A549 (cell line): ENCODE measurements at regions not wholly inside any gene's neighbourhood (a gene's known extent, or its start where the extent isn't known, plus 50 kb on each side); places are given as distances from the start of the nearest gene placed in this dataset.

Experiments used
- ATAC-seq, 2 experiments: fragments of 200-7000 bp in 1 of 2; fragments of >200 bp in 1 of 2; cut with Nextera tagmentation in 1 of 2; cut with Tn5 transposase in 1 of 2; 3 replicates each; pipeline versions ENCODE4 v1.8.0 to v1.9.1; 2018 to 2020; ENCODE audit warnings: mild to moderate bottlenecking in 1 of 2, moderate library complexity in 1 of 2
- CTCF ChIA-PET: fragments of 300-600 bp; sonication (Branson Sonifier 250); formaldehyde crosslinking; extraction: SDS; loops from one replicate; lab custom pipeline; 2021; ENCODE audit warnings: antibody characterized with exemption, inconsistent platforms; lab: Yijun Ruan, JAX
- POLR2A ChIA-PET: fragments of 350-600 bp; formaldehyde crosslinking; extraction: SDS; loops from one replicate; lab custom pipeline; 2021; ENCODE audit warnings: antibody characterized with exemption, inconsistent platforms; lab: Yijun Ruan, JAX
- DNase-seq, 2 experiments: peaks; one replicate each; pipeline versions ENCODE4 v3.0.0 to v3.0.0-alpha.2; 2011 to 2016; ENCODE audit warnings: low read depth in 1 of 2, low spot score in 1 of 2
- FAIRE-seq: peaks from 2 replicates; lab custom pipeline; 2011; peaks lifted over from hg19 to GRCh38; lab: Jason Lieb, UNC
- H3K27ac ChIP-seq, 2 experiments: fragments of >200 bp; sonication (Bioruptor Twin); formaldehyde crosslinking; 3 replicates each; pipeline ENCODE4 v1.5.1; 2016 to 2017
- H3K4me1 ChIP-seq: fragments of >200 bp; sonication (Bioruptor Twin); formaldehyde crosslinking; 3 replicates; pipeline ENCODE4 v1.6.1; 2016
- H3K4me2 ChIP-seq: fragments of >200 bp; sonication (Bioruptor Twin); formaldehyde crosslinking; 3 replicates; pipeline ENCODE4 v1.6.1; 2016
- H3K4me3 ChIP-seq: fragments of >200 bp; sonication (Bioruptor Twin); formaldehyde crosslinking; 3 replicates; pipeline ENCODE4 v1.5.1; 2016
- H3K9me3 ChIP-seq: fragments of >200 bp; sonication (Bioruptor Twin); formaldehyde crosslinking; 3 replicates; pipeline ENCODE4 v1.6.1; 2016
- BHLHE40 ChIP-seq: IDR thresholded peaks from 2 replicates; pipeline ENCODE4 v1.6.1; 2012; ENCODE audit warnings: low read depth, low read length, inconsistent platforms
- CEBPB ChIP-seq, 2 experiments: fragments of >200 bp in 1 of 2; sonication (Bioruptor Twin) in 1 of 2; formaldehyde crosslinking in 1 of 2; IDR thresholded peaks; 2 replicates each; pipeline ENCODE4 v1.6.1; 2012 to 2016
- CHD4 ChIP-seq: fragments of 200-600 bp; sonication (generic); IDR thresholded peaks from 2 replicates; pipeline ENCODE4 v1.6.1; 2016; ENCODE audit warnings: antibody characterized with exemption, mild to moderate bottlenecking, borderline replicate concordance
- ESRRA ChIP-seq: fragments of 150-350 bp; IDR thresholded peaks from 2 replicates; pipeline ENCODE4 v1.6.1; 2014; ENCODE audit warnings: mild to moderate bottlenecking, low read length, borderline replicate concordance
- FOSB ChIP-seq: fragments of 250-450 bp; sonication (Bioruptor Pico); IDR thresholded peaks from 2 replicates; pipeline ENCODE4 v1.5.0; 2020; ENCODE audit warnings: mild to moderate bottlenecking, moderate library complexity
- KDM1A ChIP-seq: fragments of 200-600 bp; sonication (generic); IDR thresholded peaks from 2 replicates; pipeline ENCODE4 v1.6.1; 2016; ENCODE audit warnings: low read depth, mild to moderate bottlenecking
- MAFK ChIP-seq: fragments of 450-650 bp; IDR thresholded peaks from 2 replicates; pipeline ENCODE4 v1.6.1; 2014; ENCODE audit not compliant: partially characterized antibody
- MYC ChIP-seq: IDR thresholded peaks from 2 replicates; pipeline ENCODE4 v1.6.1; 2012; ENCODE audit warnings: mild to moderate bottlenecking, inconsistent platforms, low read length, improper control_type of control experiment, borderline replicate concordance
- NFE2L2 ChIP-seq: fragments of 150-350 bp; conservative IDR thresholded peaks from 2 replicates; pipeline ENCODE4 v1.6.1; 2014; ENCODE audit warnings: low read length
- NPAS2 ChIP-seq: fragments of 250-450 bp; sonication (Bioruptor Pico); IDR thresholded peaks from 2 replicates; pipeline ENCODE4 v1.8.0; 2022; ENCODE audit warnings: mild to moderate bottlenecking, moderate library complexity, borderline replicate concordance
- RNF2 ChIP-seq: fragments of 200-600 bp; sonication (generic); IDR thresholded peaks from 2 replicates; pipeline ENCODE4 v1.6.1; 2016; ENCODE audit warnings: low read depth, mild to moderate bottlenecking, antibody characterized with exemption, moderate library complexity, borderline replicate concordance
- SMC3 ChIP-seq: fragments of >200 bp; sonication (Bioruptor Twin); formaldehyde crosslinking; IDR thresholded peaks from 3 replicates; pipeline ENCODE4 v1.6.1; 2018; ENCODE audit warnings: inconsistent platforms
- SREBF2 ChIP-seq: fragments of 450-650 bp; IDR thresholded peaks from 2 replicates; pipeline ENCODE4 v1.6.1; 2014; ENCODE audit warnings: mild to moderate bottlenecking, moderate library complexity
- TP53 ChIP-seq: fragments of 250-450 bp; sonication (Bioruptor Pico); IDR thresholded peaks from 2 replicates; pipeline ENCODE4 v1.5.0; 2021; ENCODE audit warnings: mild to moderate bottlenecking, moderate library complexity
- ZFP36 ChIP-seq: fragments of 450-650 bp; IDR thresholded peaks from 2 replicates; pipeline ENCODE4 v1.6.1; 2014; ENCODE audit warnings: borderline replicate concordance; ENCODE audit not compliant: partially characterized antibody
- WGBS: methylation state at CpG from one replicate; pipeline ENCODE4 v1.1.6; 2017; ENCODE audit errors: missing lambda C conversion rate; 5-methylcytosine and 5-hydroxymethylcytosine counted together
- TF ChIP-seq, protein P1 (sequence below): fragments of 200-600 bp; sonication (generic); IDR thresholded peaks from 2 replicates; pipeline ENCODE4 v1.6.1; 2016; ENCODE audit warnings: antibody characterized with exemption, mild to moderate bottlenecking, moderate library complexity
- TF ChIP-seq, protein P2 (sequence below): fragments of 150-350 bp; IDR thresholded peaks from 2 replicates; pipeline ENCODE4 v1.6.1; 2014; ENCODE audit warnings: low read depth, mild to moderate bottlenecking, low read length
- TF ChIP-seq, protein P3 (sequence below): fragments of >200 bp; sonication (Bioruptor Twin); formaldehyde crosslinking; IDR thresholded peaks from 2 replicates; pipeline ENCODE4 v1.6.1; 2016
- TF ChIP-seq, protein P4 (sequence below): IDR thresholded peaks from 2 replicates; pipeline ENCODE4 v1.6.1; 2012; ENCODE audit warnings: low read depth, borderline replicate concordance

DNA sequence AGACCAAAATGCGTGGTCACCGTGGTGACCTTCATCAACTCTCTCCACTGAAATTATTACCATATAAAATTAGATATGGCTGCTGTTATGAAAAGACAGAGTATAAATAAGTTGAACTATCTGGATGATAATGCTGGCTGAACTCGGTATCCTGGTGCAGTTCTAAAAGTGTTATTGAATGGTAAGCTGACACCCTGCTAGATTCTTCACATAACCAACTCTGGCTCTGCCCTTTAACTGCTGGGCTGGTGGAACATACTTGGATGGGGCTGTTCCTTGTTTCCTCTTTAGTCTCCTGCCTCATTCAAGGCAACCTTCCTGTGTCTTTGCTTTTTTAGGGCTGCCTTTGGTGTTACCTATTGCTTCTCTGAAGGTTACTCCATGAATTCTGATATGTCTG, 106.9 kb downstream of the FGF9 start (continued):
- TF ChIP-seq, protein P1, sequence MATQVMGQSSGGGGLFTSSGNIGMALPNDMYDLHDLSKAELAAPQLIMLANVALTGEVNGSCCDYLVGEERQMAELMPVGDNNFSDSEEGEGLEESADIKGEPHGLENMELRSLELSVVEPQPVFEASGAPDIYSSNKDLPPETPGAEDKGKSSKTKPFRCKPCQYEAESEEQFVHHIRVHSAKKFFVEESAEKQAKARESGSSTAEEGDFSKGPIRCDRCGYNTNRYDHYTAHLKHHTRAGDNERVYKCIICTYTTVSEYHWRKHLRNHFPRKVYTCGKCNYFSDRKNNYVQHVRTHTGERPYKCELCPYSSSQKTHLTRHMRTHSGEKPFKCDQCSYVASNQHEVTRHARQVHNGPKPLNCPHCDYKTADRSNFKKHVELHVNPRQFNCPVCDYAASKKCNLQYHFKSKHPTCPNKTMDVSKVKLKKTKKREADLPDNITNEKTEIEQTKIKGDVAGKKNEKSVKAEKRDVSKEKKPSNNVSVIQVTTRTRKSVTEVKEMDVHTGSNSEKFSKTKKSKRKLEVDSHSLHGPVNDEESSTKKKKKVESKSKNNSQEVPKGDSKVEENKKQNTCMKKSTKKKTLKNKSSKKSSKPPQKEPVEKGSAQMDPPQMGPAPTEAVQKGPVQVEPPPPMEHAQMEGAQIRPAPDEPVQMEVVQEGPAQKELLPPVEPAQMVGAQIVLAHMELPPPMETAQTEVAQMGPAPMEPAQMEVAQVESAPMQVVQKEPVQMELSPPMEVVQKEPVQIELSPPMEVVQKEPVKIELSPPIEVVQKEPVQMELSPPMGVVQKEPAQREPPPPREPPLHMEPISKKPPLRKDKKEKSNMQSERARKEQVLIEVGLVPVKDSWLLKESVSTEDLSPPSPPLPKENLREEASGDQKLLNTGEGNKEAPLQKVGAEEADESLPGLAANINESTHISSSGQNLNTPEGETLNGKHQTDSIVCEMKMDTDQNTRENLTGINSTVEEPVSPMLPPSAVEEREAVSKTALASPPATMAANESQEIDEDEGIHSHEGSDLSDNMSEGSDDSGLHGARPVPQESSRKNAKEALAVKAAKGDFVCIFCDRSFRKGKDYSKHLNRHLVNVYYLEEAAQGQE, result no peak
- no peak for TF ChIP-seq ESRRA

DNA sequence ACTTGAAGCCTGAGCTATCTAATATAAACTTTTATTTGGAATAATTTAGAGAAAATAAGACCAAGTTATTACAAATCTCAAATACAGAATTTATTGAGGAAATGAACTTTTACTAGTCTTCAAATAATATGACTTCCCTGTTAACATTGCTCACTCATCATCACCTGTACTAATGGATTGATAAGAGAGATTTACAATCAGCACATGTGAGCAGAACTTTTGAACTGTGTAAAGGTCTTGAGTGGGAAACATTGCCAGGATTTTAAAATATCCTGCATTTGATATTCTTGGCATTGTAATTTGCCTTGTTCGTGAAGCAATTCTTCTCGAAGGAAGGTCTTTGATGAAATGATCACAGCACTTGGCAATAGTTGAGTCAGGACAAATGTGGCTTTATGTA, 111.9 kb downstream of the FGF9 start:
- POLR2A ChIA-PET, result no interaction called here
- FAIRE-seq, result no peak

DNA sequence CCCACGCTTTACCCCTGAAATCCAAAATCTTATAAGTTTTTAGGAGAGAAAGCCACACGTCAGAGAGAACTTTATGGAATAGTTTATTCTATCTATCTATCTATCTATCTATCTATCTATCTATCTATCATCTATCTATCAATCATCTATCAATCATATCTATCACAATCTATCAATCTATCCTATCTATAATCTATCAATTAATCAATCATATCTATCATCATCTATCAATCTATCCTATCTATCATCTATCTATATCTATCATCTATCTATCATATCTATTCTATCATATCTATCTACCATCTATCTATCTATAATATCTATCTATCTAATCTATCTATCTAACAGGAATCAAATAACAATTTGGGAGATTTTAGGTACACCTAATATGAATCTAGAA, 115.1 kb downstream of the FGF9 start:
- ChIA-PET POLR2A (no interaction called here), CTCF (no interaction called here)
- Histone ChIP-seq H3K4me3 (no peak overlapping the region), H3K9me3 (no peaks in the 10 kb centered on the region), H3K27ac (no peak overlapping the region), H3K4me1 (no peaks in the 10 kb centered on the region), H3K4me2 (no peak overlapping the region)
- TF ChIP-seq CEBPB (IDR thresholded peaks at IDR 0.05) (no peak), BHLHE40 (no peak), NPAS2 (CRISPR knock-in tag) (no peak), FOSB (no peak), MYC (no peak), NFE2L2 (no peak), SREBF2 (no peak), ZFP36 (no peak), TP53 (no peak), CHD4 (no peak), KDM1A (no peak), RNF2 (no peak), SMC3 (no peak)
- TF ChIP-seq, protein P2, sequence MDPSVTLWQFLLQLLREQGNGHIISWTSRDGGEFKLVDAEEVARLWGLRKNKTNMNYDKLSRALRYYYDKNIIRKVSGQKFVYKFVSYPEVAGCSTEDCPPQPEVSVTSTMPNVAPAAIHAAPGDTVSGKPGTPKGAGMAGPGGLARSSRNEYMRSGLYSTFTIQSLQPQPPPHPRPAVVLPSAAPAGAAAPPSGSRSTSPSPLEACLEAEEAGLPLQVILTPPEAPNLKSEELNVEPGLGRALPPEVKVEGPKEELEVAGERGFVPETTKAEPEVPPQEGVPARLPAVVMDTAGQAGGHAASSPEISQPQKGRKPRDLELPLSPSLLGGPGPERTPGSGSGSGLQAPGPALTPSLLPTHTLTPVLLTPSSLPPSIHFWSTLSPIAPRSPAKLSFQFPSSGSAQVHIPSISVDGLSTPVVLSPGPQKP, result no peak
- TF ChIP-seq, protein P3, sequence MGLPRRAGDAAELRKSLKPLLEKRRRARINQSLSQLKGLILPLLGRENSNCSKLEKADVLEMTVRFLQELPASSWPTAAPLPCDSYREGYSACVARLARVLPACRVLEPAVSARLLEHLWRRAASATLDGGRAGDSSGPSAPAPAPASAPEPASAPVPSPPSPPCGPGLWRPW, result no peak
- TF ChIP-seq, protein P1, result no peak
- TF ChIP-seq, protein P4, sequence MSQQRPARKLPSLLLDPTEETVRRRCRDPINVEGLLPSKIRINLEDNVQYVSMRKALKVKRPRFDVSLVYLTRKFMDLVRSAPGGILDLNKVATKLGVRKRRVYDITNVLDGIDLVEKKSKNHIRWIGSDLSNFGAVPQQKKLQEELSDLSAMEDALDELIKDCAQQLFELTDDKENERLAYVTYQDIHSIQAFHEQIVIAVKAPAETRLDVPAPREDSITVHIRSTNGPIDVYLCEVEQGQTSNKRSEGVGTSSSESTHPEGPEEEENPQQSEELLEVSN, result no peak
- ATAC-seq (no peak), FAIRE-seq (no peak), DNase-seq (no peak)
- WGBS, result 35% methylated on average over 2 of the region's 2 CpGs

More for the DNA sequence above, 111.9 kb downstream of the FGF9 start:
- ATAC-seq (no peak), DNase-seq (no peak)
- no peak for TF ChIP-seq MAFK
- H3K9me3 ChIP-seq, result no peaks in the 10 kb centered on the region
- CTCF ChIA-PET, result no interaction called here
- H3K4me2 ChIP-seq, result no peak overlapping the region
- H3K4me3 ChIP-seq, result no peak overlapping the region
- no peaks in the 10 kb centered on the region for H3K4me1 ChIP-seq
- no peak overlapping the region for H3K27ac ChIP-seq
- 0% methylated on average over 2 of the region's 2 CpGs for WGBS
